ENCODE measurements at regions not wholly inside any gene's neighbourhood (a gene's known extent, or its start where the extent isn't known, plus 50 kb on each side); places are given as distances from the start of the nearest gene placed in this dataset.
"Not testable (repeated sequence)": the region's sequence is repeated elsewhere in the genome, so short reads cannot be mapped to it uniquely, and the experiment has no call there.

GRCh38 chr7:47073284-47073683, 508.6 kb downstream of the TNS3 start:
- H3K36me3 Mint-ChIP-seq (ENCODE audit: low read depth): no peaks in the 10 kb centered on the region
- H3K9me3 Mint-ChIP-seq: peaks cover 3% of the 10 kb centered on the region
- TF ChIP-seq CTCF (IDR thresholded peaks at IDR 0.05; ENCODE audit: unreplicated experiment in 3 of 3): no peak
- H3K4me1 Mint-ChIP-seq: peaks cover 16% of the 10 kb centered on the region
- peak overlapping the region in 1 of 3 experiments; percentile 26 for H3K27ac Mint-ChIP-seq
- H3K4me3 Mint-ChIP-seq: no peak overlapping the region
- H3K27me3 Mint-ChIP-seq (ENCODE audit: low read depth): no peaks in the 10 kb centered on the region

DNA sequence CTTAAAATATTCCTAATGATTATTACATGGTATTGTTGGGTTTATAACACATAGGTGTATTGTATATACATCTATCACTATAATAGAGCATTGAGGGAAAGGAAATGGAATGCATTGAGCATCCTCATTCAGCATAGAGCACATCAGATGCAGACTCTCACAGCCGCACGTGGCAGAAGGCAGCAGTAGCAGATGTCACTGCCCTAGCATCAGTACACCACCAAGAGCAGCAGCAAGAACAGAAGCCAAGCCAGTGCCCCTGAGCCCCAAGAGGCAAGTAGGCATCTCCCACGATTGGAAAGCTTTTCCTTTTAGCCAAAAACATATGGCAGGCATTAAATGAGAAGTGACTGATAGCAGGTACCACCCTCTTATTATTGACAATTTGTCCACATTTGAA, 510.0 kb downstream of the TNS3 start:
- Mint-ChIP-seq H3K27ac (peak overlapping the region in 1 of 3 experiments; percentile 61), H3K4me3 (no peak overlapping the region), H3K9me3 (peaks cover 9% of the 10 kb centered on the region), H3K27me3 (ENCODE audit: low read depth) (no peaks in the 10 kb centered on the region), H3K4me1 (peaks cover 27% of the 10 kb centered on the region), H3K36me3 (ENCODE audit: low read depth) (no peaks in the 10 kb centered on the region)
- no peak for TF ChIP-seq CTCF (IDR thresholded peaks at IDR 0.05; ENCODE audit: unreplicated experiment in 3 of 3)

DNA sequence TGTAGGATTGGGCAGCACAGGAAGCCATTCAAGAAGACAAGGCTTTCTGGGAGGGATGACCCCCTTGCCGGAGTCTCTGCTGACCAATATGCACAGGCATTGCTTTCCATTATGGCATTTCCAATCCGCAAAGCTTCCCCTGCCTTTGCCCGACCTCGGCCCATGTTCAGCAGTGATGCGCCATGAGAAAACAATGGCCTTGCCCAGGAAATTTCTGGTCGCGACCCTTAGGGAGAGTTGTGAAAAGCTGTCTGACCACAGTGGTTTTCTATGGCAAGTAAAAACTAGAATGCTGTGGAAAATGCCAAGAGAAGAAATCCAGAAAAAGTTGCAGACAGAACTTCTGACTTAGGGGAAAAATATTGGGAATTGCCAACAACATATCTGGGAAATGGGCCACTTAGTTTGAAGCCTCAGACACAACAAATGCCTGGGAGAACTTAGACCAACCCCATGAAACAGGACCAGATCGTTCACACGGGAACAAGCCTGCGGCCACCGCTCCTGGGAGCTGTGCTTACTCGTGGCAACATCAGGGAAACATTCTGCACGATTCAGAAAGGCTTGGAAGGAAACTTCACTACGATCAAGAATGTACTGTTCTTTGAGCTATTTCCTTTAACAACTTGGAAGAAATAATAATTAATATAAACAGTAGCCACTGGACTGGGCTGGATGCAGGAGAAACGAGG, 512.4 kb downstream of the TNS3 start:
- H3K27me3 Mint-ChIP-seq (ENCODE audit: low read depth): no peaks in the 10 kb centered on the region
- peaks cover 21% of the 10 kb centered on the region for H3K9me3 Mint-ChIP-seq
- H3K27ac Mint-ChIP-seq: no peak overlapping the region
- H3K4me1 Mint-ChIP-seq: peaks cover 17% of the 10 kb centered on the region
- H3K4me3 Mint-ChIP-seq: no peak overlapping the region
- TF ChIP-seq CTCF (IDR thresholded peaks at IDR 0.05; ENCODE audit: unreplicated experiment in 3 of 3): no peak
- H3K36me3 Mint-ChIP-seq (ENCODE audit: low read depth): no peaks in the 10 kb centered on the region

- TF ChIP-seq CTCF (IDR thresholded peaks at IDR 0.05; ENCODE audit: unreplicated experiment in 3 of 3): no peak
- peaks cover 21% of the 10 kb centered on the region for H3K9me3 Mint-ChIP-seq
- H3K4me1 Mint-ChIP-seq: peaks cover 14% of the 10 kb centered on the region
- H3K4me3 Mint-ChIP-seq: no peak overlapping the region
- H3K27ac Mint-ChIP-seq: peak overlapping the region in 1 of 3 experiments; percentile 63
- no peaks in the 10 kb centered on the region for H3K27me3 Mint-ChIP-seq (ENCODE audit: low read depth)
- peaks cover 3% of the 10 kb centered on the region for H3K36me3 Mint-ChIP-seq (ENCODE audit: low read depth)
Measured at GRCh38 chr7:47066976-47067614, 514.8 kb downstream of the TNS3 start.

DNA sequence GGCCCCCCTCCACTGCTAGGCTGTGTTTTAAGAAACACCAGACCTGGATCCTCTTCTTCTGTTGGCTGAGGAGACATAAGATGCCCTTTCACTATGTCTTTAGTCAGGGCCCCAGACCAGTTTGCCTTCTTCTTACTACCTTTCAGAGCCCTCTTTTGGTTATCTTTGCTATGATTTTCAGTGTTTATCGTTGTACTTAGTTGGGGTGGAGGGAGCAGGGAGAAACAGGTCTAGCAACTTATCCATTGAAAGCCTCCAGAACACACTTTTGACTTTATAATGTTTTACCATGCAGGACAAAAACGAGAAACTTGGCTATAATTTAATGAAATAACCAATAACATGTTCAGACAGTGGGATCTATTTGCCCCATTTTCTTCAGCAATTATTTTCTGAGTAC, 525.2 kb downstream of the TNS3 start:
- TF ChIP-seq CTCF (IDR thresholded peaks at IDR 0.05; ENCODE audit: unreplicated experiment in 3 of 3): no peak
- Mint-ChIP-seq H3K4me3 (no peak overlapping the region), H3K36me3 (ENCODE audit: low read depth) (peaks cover 6% of the 10 kb centered on the region), H3K4me1 (no peaks in the 10 kb centered on the region), H3K27ac (no peak overlapping the region), H3K27me3 (ENCODE audit: low read depth) (no peaks in the 10 kb centered on the region), H3K9me3 (peaks cover 18% of the 10 kb centered on the region)

DNA sequence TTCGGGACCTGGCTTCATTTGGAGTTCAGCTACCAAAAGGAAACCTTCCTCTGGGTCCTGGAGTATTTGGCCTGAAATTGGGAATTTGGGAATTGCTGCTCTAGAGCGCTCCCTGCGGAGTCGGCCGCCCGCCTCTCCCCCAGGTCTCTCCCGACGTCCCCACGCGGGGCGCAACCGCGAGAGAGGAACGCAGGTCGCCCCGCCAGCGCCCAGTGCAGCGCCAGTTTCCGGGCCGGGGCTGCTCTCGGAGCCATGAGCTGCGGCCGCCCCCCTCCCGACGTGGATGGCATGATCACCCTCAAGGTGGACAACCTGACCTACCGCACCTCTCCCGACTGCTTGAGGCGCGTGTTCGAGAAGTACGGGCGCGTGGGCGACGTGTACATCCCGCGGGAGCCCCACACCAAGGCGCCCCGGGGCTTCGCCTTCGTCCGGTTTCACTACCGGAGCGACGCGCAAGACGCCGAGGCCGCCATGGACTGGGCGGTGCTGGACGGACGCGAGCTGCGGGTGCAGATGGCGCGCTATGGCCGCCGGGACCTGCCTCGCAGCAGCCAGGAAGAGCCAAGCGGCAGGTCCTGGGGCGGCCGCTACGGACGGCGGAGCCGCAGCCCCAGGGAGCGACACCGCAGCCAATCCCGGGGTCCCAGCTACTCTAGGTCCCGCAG, 529.2 kb downstream of the TNS3 start:
- not testable (repeated sequence) for H3K36me3 Mint-ChIP-seq (ENCODE audit: low read depth); H3K27me3 Mint-ChIP-seq (ENCODE audit: low read depth); H3K4me3 Mint-ChIP-seq; H3K27ac Mint-ChIP-seq
- H3K9me3 Mint-ChIP-seq: peaks cover 14% of the 10 kb centered on the region
- H3K4me1 Mint-ChIP-seq: peaks cover 17% of the 10 kb centered on the region

Data from nephron (organoid).